ENCODE measurements at regions not wholly inside any gene's neighbourhood (a gene's known extent, or its start where the extent isn't known, plus 50 kb on each side); places are given as distances from the start of the nearest gene placed in this dataset.

- DNase-seq (ENCODE audit: low read depth), result peak; percentile 2
Measured at GRCh38 chr14:86712727-86713126, 1182.8 kb downstream of the FLRT2 start.

- no peak for DNase-seq (ENCODE audit: low read depth)
Measured at GRCh38 chr14:86712176-86712575, 1182.2 kb downstream of the FLRT2 start.

- no peak for DNase-seq (ENCODE audit: low read depth)
Measured at GRCh38 chr14:86708846-86709339, 1178.9 kb downstream of the FLRT2 start.

GRCh38 chr14:86707071-86707470 lies 1177.1 kb downstream of the FLRT2 start:
- DNase-seq (ENCODE audit: low read depth), result no peak

- no peak for DNase-seq (ENCODE audit: low read depth)
Measured at GRCh38 chr14:86683561-86683960, 1153.6 kb downstream of the FLRT2 start.

- no peak for DNase-seq (ENCODE audit: low read depth)
Measured at GRCh38 chr14:86675059-86675458, 1145.1 kb downstream of the FLRT2 start.

GRCh38 chr14:86673523-86673969 lies 1143.6 kb downstream of the FLRT2 start:
- DNase-seq (ENCODE audit: low read depth), result no peak

- DNase-seq (ENCODE audit: low read depth), result no peak
Measured at GRCh38 chr14:86672080-86672479, 1142.1 kb downstream of the FLRT2 start.

- DNase-seq (ENCODE audit: low read depth), result no peak
Measured at GRCh38 chr14:86665975-86666374, 1136.0 kb downstream of the FLRT2 start.

- DNase-seq (ENCODE audit: low read depth), result no peak
Measured at GRCh38 chr14:86662334-86662733, 1132.4 kb downstream of the FLRT2 start.

GRCh38 chr14:86654558-86655184 lies 1124.7 kb downstream of the FLRT2 start:
- DNase-seq (ENCODE audit: low read depth), result no peak

GRCh38 chr14:86652526-86652925 lies 1122.6 kb downstream of the FLRT2 start:
- DNase-seq (ENCODE audit: low read depth), result no peak

- DNase-seq (ENCODE audit: low read depth), result peak; percentile 9
Measured at GRCh38 chr14:86646696-86647690, 1117.0 kb downstream of the FLRT2 start.

- DNase-seq (ENCODE audit: low read depth), result no peak
Measured at GRCh38 chr14:86646125-86646524, 1116.2 kb downstream of the FLRT2 start.

- no peak for DNase-seq (ENCODE audit: low read depth)
Measured at GRCh38 chr14:86641310-86641709, 1111.4 kb downstream of the FLRT2 start.

GRCh38 chr14:86640288-86640687 lies 1110.3 kb downstream of the FLRT2 start:
- no peak for DNase-seq (ENCODE audit: low read depth)

GRCh38 chr14:86639666-86640065 lies 1109.7 kb downstream of the FLRT2 start:
- no peak for DNase-seq (ENCODE audit: low read depth)

- no peak for DNase-seq (ENCODE audit: low read depth)
Measured at GRCh38 chr14:86639146-86639545, 1109.2 kb downstream of the FLRT2 start.

GRCh38 chr14:86627080-86627479 lies 1097.1 kb downstream of the FLRT2 start:
- DNase-seq (ENCODE audit: low read depth), result no peak

GRCh38 chr14:86626530-86626929 lies 1096.6 kb downstream of the FLRT2 start:
- no peak for DNase-seq (ENCODE audit: low read depth)

- no peak for DNase-seq (ENCODE audit: low read depth)
Measured at GRCh38 chr14:86625637-86626036, 1095.7 kb downstream of the FLRT2 start.

GRCh38 chr14:86619726-86620125 lies 1089.8 kb downstream of the FLRT2 start:
- no peak for DNase-seq (ENCODE audit: low read depth)

- DNase-seq (ENCODE audit: low read depth), result no peak
Measured at GRCh38 chr14:86613786-86614185, 1083.8 kb downstream of the FLRT2 start.

Measured in non-pigmented ciliary epithelial cell (primary cell).